ENCODE measurements at regions not wholly inside any gene's neighbourhood (a gene's known extent, or its start where the extent isn't known, plus 50 kb on each side); places are given as distances from the start of the nearest gene placed in this dataset.

- DNase-seq (ENCODE audit: low read depth in 1 of 2, low spot score in 1 of 2): no peak
- H3K4me2 ChIP-seq: no peak overlapping the region
- no peaks in the 10 kb centered on the region for H3K9me3 ChIP-seq
- H3K27ac ChIP-seq: no peak overlapping the region
- ChIA-PET POLR2A (no interaction called here), CTCF (no interaction called here)
- TF ChIP-seq USF2 (IDR thresholded peaks at IDR 0.05) (no peak), PBX3 (IDR thresholded peaks at IDR 0.05) (no peak), CBX2 (IDR thresholded peaks at IDR 0.05; ENCODE audit: borderline replicate concordance, low read depth) (no peak), NR3C1 (IDR thresholded peaks at IDR 0.05) (no peak), TP53 (CRISPR knock-in tag; IDR thresholded peaks at IDR 0.05) (no peak), CTCF (IDR thresholded peaks at IDR 0.05) (no peak), KDM5A (IDR thresholded peaks at IDR 0.05) (no peak), CBX8 (IDR thresholded peaks at IDR 0.05) (no peak), SMC3 (IDR thresholded peaks at IDR 0.05) (no peak), CEBPB (IDR thresholded peaks at IDR 0.05) (no peak), FOSL2 (IDR thresholded peaks at IDR 0.05) (no peak), FOSL2 (CRISPR knock-in tag; IDR thresholded peaks at IDR 0.05) (no peak), HEYL (CRISPR knock-in tag; IDR thresholded peaks at IDR 0.05) (no peak), PHF8 (IDR thresholded peaks at IDR 0.05; ENCODE audit: borderline replicate concordance, low read depth) (no peak), CHD2 (IDR thresholded peaks at IDR 0.05; ENCODE audit: low read length, partially characterized antibody) (no peak), HDAC2 (IDR thresholded peaks at IDR 0.05) (no peak), ZFP36 (IDR thresholded peaks at IDR 0.05; ENCODE audit: borderline replicate concordance, partially characterized antibody) (no peak), GATA3 (IDR thresholded peaks at IDR 0.05; ENCODE audit: borderline replicate concordance) (no peak), ELK1 (IDR thresholded peaks at IDR 0.05; ENCODE audit: low read depth, low read length) (no peak), RARB (CRISPR knock-in tag; IDR thresholded peaks at IDR 0.05) (no peak)
- H3K4me3 ChIP-seq: no peak overlapping the region
- WGBS (ENCODE audit: missing lambda C conversion rate): 0% methylated on average over 1 of the region's 1 CpG
- FAIRE-seq: no peak
- no peaks in the 10 kb centered on the region for H3K4me1 ChIP-seq
- ATAC-seq: no peak
Measured at GRCh38 chr7:86592185-86592584, 51.5 kb upstream of the GRM3 start.

- TF ChIP-seq MAZ (IDR thresholded peaks at IDR 0.05; ENCODE audit: borderline replicate concordance, low read depth, low read length) (no peak), MAFK (IDR thresholded peaks at IDR 0.05; ENCODE audit: partially characterized antibody) (no peak), BHLHE40 (IDR thresholded peaks at IDR 0.05; ENCODE audit: low read depth, low read length) (no peak), TP53 (CRISPR knock-in tag; IDR thresholded peaks at IDR 0.05) (no peak), ELK1 (IDR thresholded peaks at IDR 0.05; ENCODE audit: low read depth, low read length) (no peak), KDM1A (IDR thresholded peaks at IDR 0.05; ENCODE audit: low read depth) (no peak)
- Histone ChIP-seq H3K9me3 (no peaks in the 10 kb centered on the region), H3K4me3 (no peak overlapping the region), H3K27ac (no peak overlapping the region), H3K4me1 (no peaks in the 10 kb centered on the region), H3K4me2 (no peak overlapping the region)
- ChIA-PET CTCF (no interaction called here), POLR2A (no interaction called here)
- no peak for FAIRE-seq
- 45% methylated on average over 9 of the region's 9 CpGs for WGBS (ENCODE audit: missing lambda C conversion rate)
- no peak for ATAC-seq
- DNase-seq (ENCODE audit: low read depth in 1 of 2, low spot score in 1 of 2): no peak
Measured at GRCh38 chr7:86574006-86574405, 69.7 kb upstream of the GRM3 start.

Data from A549 (cell line).